Fibroblast of lung (primary cell): ENCODE measurements at regions not wholly inside any gene's neighbourhood (a gene's known extent, or its start where the extent isn't known, plus 50 kb on each side); places are given as distances from the start of the nearest gene placed in this dataset.

ENCODE experiments used
- EZH2 ChIP-seq: IDR thresholded peaks from 2 replicates; pipeline ENCODE4 v1.5.1; 2012; ENCODE audit warnings: low read length, control low read depth, mild to moderate bottlenecking; ENCODE audit errors: missing control alignments
- TF ChIP-seq, protein P1 (sequence below), 2 donors: IDR thresholded peaks in 1 of 2; conservative IDR thresholded peaks in 1 of 2; 1 replicate in 1 of 2; 2 replicates in 1 of 2; pipeline ENCODE4 v1.5.1; 2011 to 2012; ENCODE audit warnings: low read length in 2 of 2, control low read depth in 1 of 2, inconsistent platforms in 1 of 2, low read depth in 1 of 2, mild to moderate bottlenecking in 1 of 2

- TF ChIP-seq, protein P1, sequence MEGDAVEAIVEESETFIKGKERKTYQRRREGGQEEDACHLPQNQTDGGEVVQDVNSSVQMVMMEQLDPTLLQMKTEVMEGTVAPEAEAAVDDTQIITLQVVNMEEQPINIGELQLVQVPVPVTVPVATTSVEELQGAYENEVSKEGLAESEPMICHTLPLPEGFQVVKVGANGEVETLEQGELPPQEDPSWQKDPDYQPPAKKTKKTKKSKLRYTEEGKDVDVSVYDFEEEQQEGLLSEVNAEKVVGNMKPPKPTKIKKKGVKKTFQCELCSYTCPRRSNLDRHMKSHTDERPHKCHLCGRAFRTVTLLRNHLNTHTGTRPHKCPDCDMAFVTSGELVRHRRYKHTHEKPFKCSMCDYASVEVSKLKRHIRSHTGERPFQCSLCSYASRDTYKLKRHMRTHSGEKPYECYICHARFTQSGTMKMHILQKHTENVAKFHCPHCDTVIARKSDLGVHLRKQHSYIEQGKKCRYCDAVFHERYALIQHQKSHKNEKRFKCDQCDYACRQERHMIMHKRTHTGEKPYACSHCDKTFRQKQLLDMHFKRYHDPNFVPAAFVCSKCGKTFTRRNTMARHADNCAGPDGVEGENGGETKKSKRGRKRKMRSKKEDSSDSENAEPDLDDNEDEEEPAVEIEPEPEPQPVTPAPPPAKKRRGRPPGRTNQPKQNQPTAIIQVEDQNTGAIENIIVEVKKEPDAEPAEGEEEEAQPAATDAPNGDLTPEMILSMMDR (conservative IDR thresholded peaks at IDR 0.05 in 1 of 2, IDR thresholded peaks at IDR 0.05 in 1 of 2; ENCODE audit: low read depth in 1 of 2, low read length in 2 of 2) = no peak
- TF ChIP-seq EZH2 = no peak
These were observed 286.3 kb downstream of the PDGFC start for GRCh38 chr4:156685308-156685707.
